Epithelial cell of prostate (primary cell): ENCODE measurements at regions not wholly inside any gene's neighbourhood (a gene's known extent, or its start where the extent isn't known, plus 50 kb on each side); places are given as distances from the start of the nearest gene placed in this dataset.
A peak's percentile ranks its signal among the peaks of the same experiment; 100 is the strongest.

Source experiments
- DNase-seq: peaks from one replicate; pipeline ENCODE4 v3.0.0-alpha.2; 2011; ENCODE audit warnings: low read depth, low spot score
- H3K27ac ChIP-seq: fragments of 450-650 bp; 2 replicates; pipeline ENCODE4 v1.5.1; 2017; ENCODE audit warnings: mild to moderate bottlenecking

DNA sequence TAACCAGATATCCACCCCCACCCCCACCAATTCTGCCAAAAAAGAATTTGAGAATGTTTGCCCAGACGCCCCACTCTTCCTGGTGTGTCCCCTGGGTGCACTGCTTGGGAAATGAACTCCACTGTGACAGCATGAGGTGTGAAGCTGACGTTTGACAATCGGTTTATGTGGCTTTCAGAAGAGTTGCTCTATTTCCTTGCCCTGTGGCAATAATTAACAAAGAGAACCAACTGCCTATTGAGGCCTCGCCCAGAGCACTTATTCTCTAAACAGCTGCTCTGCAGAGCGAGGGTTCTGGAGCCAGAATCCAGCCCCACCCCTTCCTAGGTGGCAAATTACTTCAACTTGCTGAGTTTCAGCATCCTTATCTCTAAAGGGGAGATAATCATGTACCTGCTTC lies 115.8 kb upstream of the SIX3 start:
- no peak overlapping the region for H3K27ac ChIP-seq
- no peak for DNase-seq

DNA sequence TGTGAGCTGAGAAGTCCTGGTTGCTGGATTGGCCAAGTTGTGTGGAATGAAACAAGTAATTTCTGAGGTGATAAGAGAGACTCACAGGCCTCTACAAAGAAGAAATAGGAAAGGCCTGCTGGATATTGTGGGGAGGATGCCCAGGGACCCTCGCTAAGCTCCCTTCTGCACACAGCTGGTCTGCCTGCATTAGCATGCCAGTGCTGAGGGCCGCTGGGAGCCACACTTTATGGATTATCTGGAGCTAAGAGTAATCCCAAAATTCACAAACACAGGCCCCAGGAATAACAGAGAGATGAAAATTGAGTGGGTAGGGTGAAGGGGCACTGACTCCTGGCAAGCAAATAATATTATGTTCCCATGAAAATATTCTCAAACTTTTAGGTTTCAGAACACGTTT lies 114.9 kb upstream of the SIX3 start:
- no peak for DNase-seq
- no peak overlapping the region for H3K27ac ChIP-seq

DNA sequence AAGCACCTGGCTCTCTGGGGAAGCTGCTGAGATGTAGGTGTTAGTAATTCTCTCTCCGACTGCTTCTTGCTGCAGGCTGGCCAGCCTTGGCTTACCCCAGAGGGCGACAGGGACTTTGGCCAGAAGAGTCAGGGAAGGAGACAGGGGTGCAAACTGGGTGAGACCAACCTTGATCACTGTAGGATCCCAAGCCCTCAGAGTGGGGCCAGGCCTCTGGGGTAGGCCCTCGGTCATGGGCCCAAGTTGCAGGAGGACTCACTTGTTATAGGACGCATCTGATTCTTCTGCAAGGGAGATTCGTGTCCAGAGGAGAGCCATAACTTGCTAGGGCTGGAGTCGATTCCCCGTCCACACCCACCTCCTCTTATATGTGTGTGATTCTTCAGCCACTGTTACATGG lies 111.7 kb upstream of the SIX3 start:
- no peak for DNase-seq
- H3K27ac ChIP-seq = no peak overlapping the region

DNA sequence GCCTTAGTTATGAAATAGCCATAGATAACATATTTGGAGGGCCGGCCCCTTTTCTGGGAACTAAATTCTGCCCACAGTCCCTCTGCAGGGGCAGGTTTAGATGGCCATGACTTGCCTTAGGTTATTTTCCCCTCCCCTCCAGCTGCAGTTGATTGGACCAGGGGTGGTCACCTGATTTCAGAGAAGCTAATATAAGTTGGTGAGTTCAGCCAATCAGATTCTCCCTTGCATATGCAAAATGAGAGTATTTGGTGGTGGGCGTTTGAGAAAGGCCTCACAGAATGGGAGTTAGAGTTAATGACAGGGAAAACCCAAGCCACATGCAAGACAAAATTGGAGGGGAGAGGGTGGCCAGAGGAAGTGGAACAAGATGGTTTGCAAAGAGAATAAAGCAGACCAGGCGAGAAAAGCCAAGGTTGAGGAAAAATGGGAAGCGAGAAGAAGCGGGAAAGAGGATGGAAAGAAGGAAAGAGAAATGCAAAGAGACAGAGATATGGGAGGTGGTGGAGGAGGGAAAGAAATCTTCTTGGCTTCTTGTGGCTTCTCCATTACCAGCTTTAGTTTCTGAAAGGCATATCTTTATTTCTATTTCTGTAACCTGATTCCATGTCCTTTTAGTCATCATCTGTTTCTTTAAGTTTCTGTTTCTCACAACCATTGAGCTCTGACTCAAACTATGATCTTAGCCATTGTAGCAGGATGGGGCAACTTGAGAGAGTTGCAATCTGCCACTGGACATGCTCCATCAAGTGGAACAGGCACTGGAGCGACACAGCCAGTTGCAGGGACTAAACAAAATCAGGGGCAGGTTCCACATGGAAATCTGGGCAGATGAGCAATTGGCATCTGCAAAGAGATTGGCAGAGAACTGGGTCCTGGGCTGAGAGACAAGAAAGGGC lies 108.1 kb upstream of the SIX3 start:
- no peak overlapping the region for H3K27ac ChIP-seq
- peak; percentile 55 for DNase-seq

DNA sequence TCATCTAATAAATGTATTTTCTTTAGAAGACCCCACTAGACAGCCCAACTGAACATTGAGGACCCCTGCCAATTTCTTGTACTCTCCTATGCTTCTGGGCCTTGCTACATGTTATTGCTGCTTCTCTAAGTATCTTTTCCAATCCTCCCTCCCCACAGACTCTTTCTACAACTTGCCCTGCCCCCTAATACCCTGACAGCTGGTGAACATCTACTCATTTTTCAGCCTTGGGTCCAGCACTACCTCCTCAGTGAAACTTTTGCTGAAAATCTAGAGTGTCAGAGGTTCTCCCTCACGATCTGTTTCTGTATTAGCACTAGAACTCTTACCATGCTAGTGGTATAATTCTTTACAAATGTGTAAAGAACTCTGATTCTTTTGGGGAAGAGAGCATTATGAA lies 106.8 kb upstream of the SIX3 start:
- no peak overlapping the region for H3K27ac ChIP-seq
- DNase-seq = no peak

DNA sequence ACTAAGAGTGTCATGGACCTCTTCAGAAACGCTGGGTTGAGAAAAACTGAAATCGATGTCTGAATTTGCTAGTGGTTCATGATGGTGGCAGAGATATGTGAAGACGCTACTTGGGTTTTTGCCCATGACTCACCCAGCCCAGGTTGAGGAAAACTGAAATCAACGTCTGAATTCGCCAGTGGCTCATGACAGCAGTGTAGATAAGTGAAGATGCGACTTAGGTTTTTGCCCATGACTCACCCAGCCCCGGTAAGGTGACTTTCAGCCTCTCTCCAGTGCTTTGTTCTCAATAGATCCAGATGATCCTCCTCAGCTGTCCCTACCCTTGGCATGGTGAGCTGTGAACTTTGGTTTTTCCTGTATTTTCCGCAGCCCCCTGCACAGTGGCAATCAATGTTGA lies 105.3 kb upstream of the SIX3 start:
- H3K27ac ChIP-seq = no peak overlapping the region
- DNase-seq = no peak

DNA sequence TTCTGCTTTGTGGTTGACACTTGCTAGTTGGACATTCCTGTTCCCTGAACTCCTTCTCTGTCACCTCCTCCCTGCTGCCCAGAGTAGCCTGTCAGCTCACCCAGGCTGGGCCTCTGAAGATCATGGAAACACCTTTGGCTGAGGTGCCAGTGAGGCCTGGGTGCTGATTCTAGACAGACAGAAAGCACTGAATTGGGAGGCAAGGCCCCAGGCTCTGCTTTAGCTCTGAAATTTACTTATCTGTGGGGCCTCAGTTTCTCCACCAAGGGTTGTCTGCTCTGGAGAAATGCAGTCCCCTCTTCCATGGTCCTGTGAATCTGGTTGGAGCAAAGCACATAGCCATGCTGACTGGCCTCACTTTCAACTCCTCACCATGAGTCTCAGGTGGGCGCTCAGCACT lies 104.6 kb upstream of the SIX3 start:
- no peak overlapping the region for H3K27ac ChIP-seq
- no peak for DNase-seq

DNA sequence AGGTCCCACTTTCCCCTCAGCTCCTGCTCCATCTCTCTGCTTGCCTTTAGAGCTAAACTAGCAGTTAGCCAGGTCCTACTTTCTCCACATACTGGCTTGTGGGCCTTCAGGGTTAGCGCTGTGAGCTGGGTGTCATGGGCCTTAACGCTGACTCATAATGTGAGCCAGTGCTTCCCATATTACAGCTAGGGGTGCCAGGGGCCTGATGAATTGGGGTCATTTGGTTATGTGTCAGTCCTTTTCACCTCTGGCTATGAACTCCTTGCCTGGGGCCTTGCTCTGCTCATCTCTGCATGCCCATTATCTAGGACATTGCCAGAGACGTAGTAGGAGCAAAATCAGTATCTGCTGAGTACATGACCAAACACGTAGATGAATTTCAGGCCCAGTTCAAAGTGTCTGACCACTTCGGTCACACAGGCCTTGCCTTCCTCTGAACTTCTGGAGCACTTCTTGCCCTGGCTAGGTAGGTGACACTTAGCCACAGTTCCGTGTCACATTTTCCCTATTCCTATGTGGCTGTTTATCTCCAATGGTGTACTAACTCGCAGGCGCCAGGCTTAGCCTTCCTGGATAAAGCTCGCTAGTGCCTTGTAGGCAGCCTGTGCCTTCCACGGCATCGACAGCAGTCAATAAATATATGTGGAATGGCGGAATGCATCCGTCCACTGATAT lies 103.2 kb upstream of the SIX3 start:
- H3K27ac ChIP-seq = no peak overlapping the region
- no peak for DNase-seq

DNA sequence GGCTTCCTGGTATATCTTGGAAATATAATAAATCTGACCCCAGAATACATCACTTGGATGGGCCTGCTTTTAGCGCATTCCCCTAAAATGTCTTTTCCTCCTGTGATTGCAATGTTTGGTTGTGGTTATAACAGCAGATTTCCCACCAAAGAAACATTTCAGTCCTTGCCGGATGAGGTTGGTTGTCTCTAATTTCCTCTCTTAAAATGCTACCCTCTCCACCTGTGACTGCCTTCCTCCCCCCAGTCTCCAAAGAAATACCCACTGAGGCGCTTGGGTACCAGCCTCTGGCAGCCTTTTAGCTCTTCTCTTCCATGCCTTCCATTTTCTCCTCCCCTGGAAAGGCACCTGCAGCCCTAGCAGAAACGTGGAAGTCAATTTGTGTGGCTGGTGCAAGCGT lies 102.1 kb upstream of the SIX3 start:
- no peak for DNase-seq

DNA sequence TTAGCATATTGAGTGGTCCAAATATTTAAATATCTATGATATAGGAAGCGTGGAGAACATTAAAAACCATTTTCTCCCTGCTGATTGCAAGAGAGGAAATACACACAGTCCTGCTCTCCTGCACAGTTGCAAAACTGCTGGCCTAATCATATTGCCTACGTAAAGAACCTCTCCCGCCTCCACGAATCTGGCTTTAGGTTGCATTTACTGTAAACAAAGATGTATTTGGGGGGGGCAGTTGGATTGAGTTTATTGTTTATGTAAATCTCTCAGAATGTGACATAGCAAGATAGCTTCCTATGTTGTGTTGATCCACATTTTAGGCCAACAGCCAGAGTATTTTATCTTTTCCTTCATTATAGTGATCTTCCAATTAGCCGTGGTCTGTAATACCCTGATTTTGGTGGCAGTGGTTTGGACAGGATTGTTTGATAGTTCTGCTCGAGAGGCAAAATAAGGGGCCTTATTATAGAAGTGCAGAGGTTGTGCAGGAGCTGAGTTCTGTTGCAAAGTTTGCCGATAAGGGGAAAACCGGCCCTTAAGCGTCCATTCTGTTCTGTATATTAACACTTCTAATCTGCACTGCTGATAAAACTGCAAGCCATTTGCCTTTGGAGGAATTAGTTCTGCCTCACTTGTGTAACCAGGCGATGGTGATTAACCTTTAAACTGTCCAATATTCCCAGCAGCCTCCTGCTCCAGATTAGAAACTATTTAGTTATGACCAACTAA lies 101.6 kb upstream of the SIX3 start:
- no peak for DNase-seq

More for the DNA sequence above, 102.1 kb upstream of the SIX3 start:
- no peak overlapping the region for H3K27ac ChIP-seq

DNA sequence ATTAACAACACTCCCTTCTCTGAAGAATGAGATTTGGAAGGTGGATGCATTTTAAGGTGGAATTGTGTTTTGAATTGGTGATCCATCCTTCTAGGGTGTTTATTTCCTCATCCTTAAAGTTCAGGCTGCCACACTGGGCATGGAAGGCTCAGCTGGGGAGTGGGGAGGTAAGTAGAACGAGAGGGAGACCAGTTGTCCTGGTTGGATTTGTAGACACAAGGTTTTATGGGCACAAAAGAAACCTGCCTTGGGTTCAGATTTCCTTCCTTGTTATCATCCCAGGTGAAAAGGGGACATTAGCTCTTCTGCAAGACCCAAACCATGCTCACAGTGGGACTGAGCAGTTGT lies 101.0 kb upstream of the SIX3 start:
- DNase-seq = no peak
- H3K27ac ChIP-seq = no peak overlapping the region

More for the DNA sequence above, 101.6 kb upstream of the SIX3 start:
- H3K27ac ChIP-seq = no peak overlapping the region

DNA sequence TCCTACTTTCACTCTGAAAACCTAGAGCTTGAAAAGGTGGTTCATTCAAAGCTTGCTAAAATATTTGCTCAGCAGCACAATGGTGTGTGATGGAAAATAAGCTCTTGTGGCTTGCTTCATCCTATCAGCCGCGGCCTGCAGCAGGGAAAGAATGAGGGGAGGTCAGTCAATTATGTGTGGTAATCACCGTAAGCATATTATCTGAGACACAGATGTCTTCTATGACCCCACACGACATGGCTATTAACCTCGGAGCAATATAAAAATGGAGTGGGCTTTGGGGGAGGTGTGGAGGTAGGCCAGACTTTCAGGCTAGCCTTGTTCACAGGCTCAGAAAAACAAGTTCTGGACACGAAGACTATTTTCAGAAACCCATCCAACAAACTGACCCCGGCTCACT lies 98.4 kb upstream of the SIX3 start:
- no peak overlapping the region for H3K27ac ChIP-seq
- no peak for DNase-seq

DNA sequence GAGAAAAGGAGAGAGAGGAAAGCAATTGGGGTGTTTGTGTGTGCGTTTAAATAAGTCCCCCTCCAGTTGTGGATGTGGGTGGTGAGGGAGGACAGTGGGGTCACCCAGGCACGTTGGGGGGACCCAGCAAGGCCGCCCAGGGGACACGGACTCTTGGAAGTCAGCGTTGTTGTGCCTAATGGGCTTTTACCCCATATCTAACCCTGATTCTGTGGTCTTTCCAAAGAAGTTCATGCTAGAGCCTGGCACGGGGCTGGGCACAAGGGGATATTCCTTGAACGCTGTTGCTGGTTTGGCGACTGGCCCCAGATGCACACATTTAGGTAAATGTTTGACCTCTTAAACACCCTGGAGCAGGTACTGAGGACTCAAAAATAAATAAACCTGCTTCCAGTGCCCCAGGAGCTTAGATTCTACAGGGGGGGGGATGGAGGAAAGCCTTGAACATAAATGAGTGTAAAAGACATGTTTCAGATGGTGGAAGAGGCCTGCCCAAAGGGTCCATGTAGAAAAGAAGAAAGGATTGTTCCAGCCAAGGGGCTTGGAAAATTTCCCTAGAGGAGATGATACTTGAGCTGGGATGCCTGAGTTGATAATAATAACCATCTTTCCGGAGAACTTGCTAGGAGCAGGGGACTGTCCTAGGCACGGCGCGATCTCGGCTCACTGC lies 97.7 kb upstream of the SIX3 start:
- no peak for DNase-seq
- no peak overlapping the region for H3K27ac ChIP-seq

DNA sequence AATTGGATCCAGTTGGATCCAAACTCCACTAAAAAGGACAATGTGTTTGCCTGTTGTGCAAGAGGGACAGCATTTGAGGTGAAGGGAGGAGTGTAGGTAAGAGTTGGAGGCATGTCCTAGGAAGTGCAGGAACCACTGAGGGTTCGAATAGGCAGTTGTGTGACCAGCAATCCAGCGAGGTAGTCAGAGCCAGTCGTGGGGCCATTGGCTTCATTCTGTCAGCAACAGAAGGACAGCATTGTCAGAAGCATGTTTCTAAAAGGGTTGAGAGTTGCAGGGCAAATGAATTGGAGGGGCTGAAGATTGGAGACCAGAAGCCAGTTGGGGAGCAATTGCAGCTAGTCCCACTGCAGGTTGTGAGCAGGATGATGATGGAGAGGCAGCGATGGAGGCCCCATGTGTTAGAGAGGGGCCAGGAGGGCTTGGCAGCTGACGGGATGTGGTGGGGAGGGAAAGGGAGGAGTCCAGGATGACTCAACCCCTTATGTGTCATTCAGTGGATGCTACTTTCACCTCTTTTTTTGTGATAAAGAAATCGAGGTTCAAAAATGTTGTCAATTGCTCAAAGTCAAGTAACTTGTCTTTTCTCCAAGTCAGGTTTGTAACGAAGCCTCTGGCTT lies 96.7 kb upstream of the SIX3 start:
- H3K27ac ChIP-seq = no peak overlapping the region
- DNase-seq = no peak

DNA sequence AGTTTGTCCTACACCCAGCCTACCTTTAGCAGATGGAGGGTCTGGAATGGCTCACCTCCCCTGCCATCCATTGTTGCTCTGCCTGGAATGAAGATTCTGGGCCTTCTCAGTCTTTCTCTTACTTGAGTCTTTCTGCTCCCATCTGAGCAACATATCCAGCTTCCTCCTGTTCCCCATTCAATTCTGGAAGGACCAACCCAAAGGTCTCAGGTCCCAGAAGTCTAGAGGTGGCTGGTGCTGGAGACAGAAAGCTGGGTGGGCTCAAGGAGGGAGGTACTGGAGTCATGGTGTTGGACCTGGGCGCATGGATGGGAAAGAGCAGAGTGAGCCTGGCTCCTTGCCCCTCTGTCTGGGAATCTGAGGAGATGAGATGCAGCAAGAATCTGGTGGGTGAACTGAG lies 93.5 kb upstream of the SIX3 start:
- no peak for DNase-seq
- no peak overlapping the region for H3K27ac ChIP-seq

DNA sequence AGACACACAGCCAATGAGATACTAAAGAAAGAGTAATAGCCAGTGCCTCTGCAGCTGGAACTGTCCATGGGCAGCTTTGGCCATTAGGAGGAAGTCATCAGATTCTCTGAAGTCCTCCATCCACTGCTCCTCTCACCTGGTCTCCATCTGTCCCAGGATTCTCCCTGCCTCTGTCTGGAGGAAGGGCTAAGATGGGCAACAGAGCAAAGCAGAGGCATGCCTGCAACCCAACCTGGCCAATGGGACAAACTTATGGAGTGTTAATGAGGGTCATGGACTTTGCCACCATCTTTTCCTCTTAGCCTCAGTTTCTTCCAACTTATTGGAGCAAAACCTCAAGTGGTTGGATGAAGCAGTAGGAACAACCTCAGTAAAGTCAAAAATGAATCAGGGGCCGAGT lies 91.5 kb upstream of the SIX3 start:
- no peak for DNase-seq
- no peak overlapping the region for H3K27ac ChIP-seq

DNA sequence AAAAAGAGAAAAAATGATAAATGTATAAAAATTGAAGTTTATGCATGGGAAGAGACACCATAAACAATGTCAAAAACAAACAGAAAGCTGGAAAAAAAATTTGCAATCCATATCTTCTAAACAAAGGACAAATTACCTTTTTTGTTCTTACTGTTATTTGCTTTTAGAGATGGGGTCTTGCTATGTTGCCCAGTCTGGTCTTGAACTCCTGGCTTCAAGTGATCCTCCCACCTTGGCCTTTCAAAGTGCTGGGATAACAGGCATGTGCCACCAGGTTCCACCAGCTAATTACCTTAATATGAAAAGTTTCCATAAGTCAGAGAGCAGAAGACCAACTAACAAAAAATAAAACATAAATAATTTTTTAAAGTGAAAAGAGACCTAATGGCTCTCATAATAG lies 90.0 kb upstream of the SIX3 start:
- DNase-seq = no peak

DNA sequence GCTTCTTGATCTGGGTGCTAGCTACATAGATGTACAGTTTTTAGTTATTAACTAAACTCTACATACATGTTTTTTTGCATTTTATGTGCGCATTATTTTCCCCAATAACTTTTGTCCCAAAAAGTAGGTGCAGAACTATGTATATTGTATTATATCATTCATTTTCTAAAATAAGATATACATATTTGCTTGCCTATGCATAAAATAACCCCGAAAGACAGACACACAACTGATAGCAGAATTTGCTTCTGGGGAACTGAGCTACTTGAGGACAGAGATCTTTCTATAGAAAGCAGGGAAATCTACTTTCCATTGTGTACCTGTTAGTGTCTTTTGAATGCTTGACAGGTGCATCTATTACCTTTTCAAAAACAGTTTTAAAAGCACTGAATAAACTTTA lies 88.9 kb upstream of the SIX3 start:
- DNase-seq = no peak
- H3K27ac ChIP-seq = no peak overlapping the region

More for the DNA sequence above, 90.0 kb upstream of the SIX3 start:
- no peak overlapping the region for H3K27ac ChIP-seq

DNA sequence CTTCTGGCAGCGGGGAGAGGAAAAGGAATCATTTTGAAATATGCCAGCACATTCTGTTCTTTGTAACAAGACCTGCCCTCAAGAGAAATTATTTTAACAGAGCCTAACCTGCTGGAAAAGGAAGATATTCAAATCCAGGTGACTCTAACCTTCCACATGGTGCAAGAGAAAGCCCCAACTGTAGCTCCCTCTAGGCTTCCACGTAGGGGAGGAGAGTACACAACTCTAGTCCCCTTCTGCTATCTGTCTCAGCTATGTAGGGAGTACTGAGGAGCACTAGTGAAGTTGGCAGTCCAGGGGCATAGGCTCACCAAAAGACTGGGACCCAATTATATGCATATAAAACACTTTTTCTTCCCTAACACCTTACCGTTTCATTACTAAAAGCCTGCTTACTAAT lies 82.2 kb upstream of the SIX3 start:
- no peak overlapping the region for H3K27ac ChIP-seq
- DNase-seq = no peak

DNA sequence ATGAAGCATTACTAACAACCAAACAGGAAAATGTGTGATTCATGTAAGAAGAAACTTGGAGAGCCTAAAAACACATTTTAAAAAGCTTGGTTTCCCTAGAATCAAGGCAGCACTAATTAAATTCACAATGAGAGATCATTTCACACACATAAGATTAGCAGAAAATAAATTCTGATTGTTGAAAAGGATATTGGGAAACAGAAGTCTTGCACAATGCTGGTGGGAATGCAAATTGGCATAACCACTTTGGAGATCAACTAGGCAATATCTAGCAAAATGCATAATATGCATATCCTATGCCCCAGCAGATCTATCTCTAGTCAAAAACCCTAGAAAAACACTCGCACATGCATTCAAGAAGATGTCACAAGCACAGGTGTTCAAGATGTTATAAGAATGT lies 75.3 kb upstream of the SIX3 start:
- no peak for DNase-seq
- no peak overlapping the region for H3K27ac ChIP-seq
